ENCODE measurements at regions not wholly inside any gene's neighbourhood (a gene's known extent, or its start where the extent isn't known, plus 50 kb on each side); places are given as distances from the start of the nearest gene placed in this dataset.

DNA sequence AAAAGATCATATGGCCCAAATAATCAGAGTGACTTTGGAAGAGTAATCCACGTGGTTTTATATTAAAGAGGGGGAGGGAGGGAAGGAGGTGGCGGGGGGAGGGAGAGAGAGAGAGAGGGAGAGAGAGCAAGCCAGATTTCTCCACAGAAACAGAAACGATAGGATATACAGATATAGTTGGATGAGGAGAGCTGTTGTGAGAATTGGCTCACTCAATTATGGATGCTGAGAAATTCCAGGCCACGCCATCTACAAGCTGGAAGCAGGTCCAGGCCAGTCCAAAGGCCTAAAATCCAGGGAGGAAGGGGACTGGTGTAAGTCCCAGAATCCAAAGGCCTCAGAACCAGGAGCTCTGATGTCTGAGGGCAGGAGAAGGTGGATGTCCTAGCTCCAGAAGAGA, 75.5 kb downstream of the CXCL12 start:
- BruUV-seq (replicated peaks): no TSS peak
- Mint-ChIP-seq H3K27me3 (ENCODE audit: insufficient read depth, unreplicated experiment) (no peaks in the 10 kb centered on the region), H3K36me3 (ENCODE audit: insufficient read depth, unreplicated experiment) (no peaks in the 10 kb centered on the region), H3K27ac (ENCODE audit: unreplicated experiment) (no peak overlapping the region), H3K4me1 (ENCODE audit: low read depth, unreplicated experiment) (no peaks in the 10 kb centered on the region), H3K4me3 (ENCODE audit: unreplicated experiment) (no peak overlapping the region), H3K9me3 (ENCODE audit: unreplicated experiment) (no peaks in the 10 kb centered on the region)
- CTCF ChIA-PET: interaction anchor here (0.6 kb wide), 1 partner anchor 23 kb away, joined by 6 read pairs; no protein-coding TSS in a partner anchor
- intact Hi-C loops (cut with micrococcal nuclease; ENCODE audit: unreplicated experiment): no loop called here
- no peaks in the 10 kb centered on the region for H3K36me3 ChIP-seq (ENCODE audit: control insufficient read depth, insufficient read depth, low read length)
- no peaks in the 10 kb centered on the region for H3K4me1 ChIP-seq
- no peaks in the 10 kb centered on the region for H3K9me3 ChIP-seq
- TF ChIP-seq, protein P1, sequence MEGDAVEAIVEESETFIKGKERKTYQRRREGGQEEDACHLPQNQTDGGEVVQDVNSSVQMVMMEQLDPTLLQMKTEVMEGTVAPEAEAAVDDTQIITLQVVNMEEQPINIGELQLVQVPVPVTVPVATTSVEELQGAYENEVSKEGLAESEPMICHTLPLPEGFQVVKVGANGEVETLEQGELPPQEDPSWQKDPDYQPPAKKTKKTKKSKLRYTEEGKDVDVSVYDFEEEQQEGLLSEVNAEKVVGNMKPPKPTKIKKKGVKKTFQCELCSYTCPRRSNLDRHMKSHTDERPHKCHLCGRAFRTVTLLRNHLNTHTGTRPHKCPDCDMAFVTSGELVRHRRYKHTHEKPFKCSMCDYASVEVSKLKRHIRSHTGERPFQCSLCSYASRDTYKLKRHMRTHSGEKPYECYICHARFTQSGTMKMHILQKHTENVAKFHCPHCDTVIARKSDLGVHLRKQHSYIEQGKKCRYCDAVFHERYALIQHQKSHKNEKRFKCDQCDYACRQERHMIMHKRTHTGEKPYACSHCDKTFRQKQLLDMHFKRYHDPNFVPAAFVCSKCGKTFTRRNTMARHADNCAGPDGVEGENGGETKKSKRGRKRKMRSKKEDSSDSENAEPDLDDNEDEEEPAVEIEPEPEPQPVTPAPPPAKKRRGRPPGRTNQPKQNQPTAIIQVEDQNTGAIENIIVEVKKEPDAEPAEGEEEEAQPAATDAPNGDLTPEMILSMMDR (IDR thresholded peaks at IDR 0.05; ENCODE audit: insufficient read depth in 1 of 2, low read depth in 1 of 2, low read length in 1 of 2, severe bottlenecking in 1 of 2, unreplicated experiment in 1 of 2): no peak
- H3K27me3 ChIP-seq (replicated peaks; ENCODE audit: control insufficient read depth, insufficient read depth, low read length): no peaks in the 10 kb centered on the region
- H3K4me3 ChIP-seq (ENCODE audit: low read depth, low read length): no peak overlapping the region
- DNase-seq: no peak
- POLR2A ChIA-PET: no interaction called here

DNA sequence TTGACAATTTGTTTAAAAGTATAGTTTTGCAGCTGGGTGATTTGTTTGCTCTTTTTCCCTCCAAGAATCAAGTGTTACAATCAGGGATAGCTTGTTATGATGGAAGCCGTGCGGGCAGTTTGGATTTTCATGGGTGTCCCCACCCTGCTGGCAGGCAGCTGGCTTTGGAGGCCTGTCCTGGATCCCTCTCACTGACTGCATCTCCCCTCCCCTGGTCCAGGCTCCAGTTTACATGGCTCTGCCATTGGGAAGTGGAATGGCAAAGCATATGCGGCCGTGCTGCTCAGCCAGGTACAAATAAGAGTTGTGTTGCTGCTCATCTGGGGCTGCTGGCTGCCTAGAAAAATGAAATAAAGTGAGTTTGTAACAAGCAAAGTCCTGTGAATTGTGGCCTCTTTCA, 76.0 kb downstream of the CXCL12 start:
- Histone ChIP-seq H3K9me3 (no peaks in the 10 kb centered on the region), H3K4me3 (ENCODE audit: low read depth, low read length) (no peak overlapping the region), H3K36me3 (ENCODE audit: control insufficient read depth, insufficient read depth, low read length) (no peaks in the 10 kb centered on the region), H3K27me3 (replicated peaks; ENCODE audit: control insufficient read depth, insufficient read depth, low read length) (no peaks in the 10 kb centered on the region), H3K4me1 (no peaks in the 10 kb centered on the region)
- TF ChIP-seq, protein P1 (IDR thresholded peaks at IDR 0.05; ENCODE audit: insufficient read depth in 1 of 2, low read depth in 1 of 2, low read length in 1 of 2, severe bottlenecking in 1 of 2, unreplicated experiment in 1 of 2): no peak
- intact Hi-C loops (cut with micrococcal nuclease; ENCODE audit: unreplicated experiment): no loop called here
- no peaks in the 10 kb centered on the region for H3K36me3 Mint-ChIP-seq (ENCODE audit: insufficient read depth, unreplicated experiment)
- POLR2A ChIA-PET: no interaction called here
- no peaks in the 10 kb centered on the region for H3K9me3 Mint-ChIP-seq (ENCODE audit: unreplicated experiment)
- BruUV-seq (replicated peaks): no TSS peak
- no peak for DNase-seq
- CTCF ChIA-PET: interaction anchor here (0.6 to 0.9 kb wide), 3 partner anchors 16 to 78 kb away, joined by 3 to 6 read pairs (median 4); no protein-coding TSS in a partner anchor
- no peaks in the 10 kb centered on the region for H3K27me3 Mint-ChIP-seq (ENCODE audit: insufficient read depth, unreplicated experiment)
- H3K4me3 Mint-ChIP-seq (ENCODE audit: unreplicated experiment): no peak overlapping the region
- H3K27ac Mint-ChIP-seq (ENCODE audit: unreplicated experiment): no peak overlapping the region
- no peaks in the 10 kb centered on the region for H3K4me1 Mint-ChIP-seq (ENCODE audit: low read depth, unreplicated experiment)

DNA sequence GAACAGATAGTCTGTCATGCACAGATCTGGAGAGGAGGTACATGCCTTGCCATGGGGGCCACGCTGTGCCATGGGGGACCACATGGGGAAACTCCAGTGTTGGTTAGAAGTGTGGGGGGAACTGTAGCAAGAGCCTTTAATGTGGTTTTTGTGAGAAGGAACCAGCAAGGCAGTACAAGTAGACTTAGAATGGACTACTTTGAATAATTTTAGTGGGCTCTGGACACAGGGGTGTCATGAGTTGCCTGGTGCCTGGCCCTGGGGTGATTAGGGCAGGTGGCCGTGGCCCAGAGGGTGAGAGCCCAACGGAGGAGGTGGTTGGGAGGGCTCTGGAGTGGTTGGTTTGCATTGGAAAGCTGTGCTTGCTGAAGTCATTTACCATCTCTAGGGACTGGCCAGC, 77.2 kb downstream of the CXCL12 start:
- TF ChIP-seq, protein P1 (IDR thresholded peaks at IDR 0.05; ENCODE audit: insufficient read depth in 1 of 2, low read depth in 1 of 2, low read length in 1 of 2, severe bottlenecking in 1 of 2, unreplicated experiment in 1 of 2): no peak
- CTCF ChIA-PET: no interaction called here
- Histone ChIP-seq H3K4me3 (ENCODE audit: low read depth, low read length) (no peak overlapping the region), H3K4me1 (no peaks in the 10 kb centered on the region), H3K9me3 (no peaks in the 10 kb centered on the region), H3K36me3 (ENCODE audit: control insufficient read depth, insufficient read depth, low read length) (no peaks in the 10 kb centered on the region), H3K27me3 (replicated peaks; ENCODE audit: control insufficient read depth, insufficient read depth, low read length) (no peaks in the 10 kb centered on the region)
- no peaks in the 10 kb centered on the region for H3K36me3 Mint-ChIP-seq (ENCODE audit: insufficient read depth, unreplicated experiment)
- no peak for DNase-seq
- intact Hi-C loops (cut with micrococcal nuclease; ENCODE audit: unreplicated experiment): no loop called here
- no peaks in the 10 kb centered on the region for H3K4me1 Mint-ChIP-seq (ENCODE audit: low read depth, unreplicated experiment)
- H3K27ac Mint-ChIP-seq (ENCODE audit: unreplicated experiment): no peak overlapping the region
- H3K27me3 Mint-ChIP-seq (ENCODE audit: insufficient read depth, unreplicated experiment): peaks cover 2% of the 10 kb centered on the region
- H3K4me3 Mint-ChIP-seq (ENCODE audit: unreplicated experiment): no peak overlapping the region
- no TSS peak for BruUV-seq (replicated peaks)
- peaks cover 5% of the 10 kb centered on the region for H3K9me3 Mint-ChIP-seq (ENCODE audit: unreplicated experiment)
- POLR2A ChIA-PET: no interaction called here
